ENCODE measurements at regions not wholly inside any gene's neighbourhood (a gene's known extent, or its start where the extent isn't known, plus 50 kb on each side); places are given as distances from the start of the nearest gene placed in this dataset.

DNA sequence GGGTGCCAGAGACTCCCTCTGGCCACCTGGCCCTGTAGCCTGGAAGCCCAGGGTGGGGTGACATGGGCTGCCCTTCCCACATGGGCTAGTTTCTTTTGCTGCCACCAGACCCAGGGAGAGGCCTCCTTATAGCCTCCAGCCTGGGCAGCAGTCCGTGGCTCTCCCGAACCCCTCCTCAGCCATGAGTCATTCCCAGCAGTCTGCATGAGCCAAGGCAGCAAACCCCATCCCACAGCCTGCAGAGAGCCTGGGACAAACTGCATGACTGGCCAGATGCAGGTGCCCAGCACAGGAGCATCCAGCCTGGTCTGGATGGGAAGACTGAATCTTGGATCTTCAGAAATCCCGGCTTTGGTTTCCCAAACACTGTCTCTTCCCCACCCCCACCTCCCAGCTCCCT lies 75.7 kb downstream of the MRPL14 start:
- ChIA-PET POLR2A (no interaction called here), CTCF (no interaction called here)
- BruUV-seq (replicated peaks) = no TSS peak
- Histone ChIP-seq H3K27me3 (ENCODE audit: control insufficient read depth, insufficient read depth, low read length) (no peaks in the 10 kb centered on the region), H3K4me3 (ENCODE audit: low read depth in 2 of 2, low read length in 2 of 2) (no peak overlapping the region), H3K4me1 (ENCODE audit: control insufficient read depth, insufficient read depth, low read length) (peaks cover 14% of the 10 kb centered on the region), H3K9me3 (ENCODE audit: control insufficient read depth, insufficient read depth, low read depth, low read length) (no peaks in the 10 kb centered on the region), H3K36me3 (ENCODE audit: control insufficient read depth, insufficient read depth, low read length) (no peaks in the 10 kb centered on the region), H3K27ac (ENCODE audit: low read length) (no peak overlapping the region)
- TF ChIP-seq, protein P1, sequence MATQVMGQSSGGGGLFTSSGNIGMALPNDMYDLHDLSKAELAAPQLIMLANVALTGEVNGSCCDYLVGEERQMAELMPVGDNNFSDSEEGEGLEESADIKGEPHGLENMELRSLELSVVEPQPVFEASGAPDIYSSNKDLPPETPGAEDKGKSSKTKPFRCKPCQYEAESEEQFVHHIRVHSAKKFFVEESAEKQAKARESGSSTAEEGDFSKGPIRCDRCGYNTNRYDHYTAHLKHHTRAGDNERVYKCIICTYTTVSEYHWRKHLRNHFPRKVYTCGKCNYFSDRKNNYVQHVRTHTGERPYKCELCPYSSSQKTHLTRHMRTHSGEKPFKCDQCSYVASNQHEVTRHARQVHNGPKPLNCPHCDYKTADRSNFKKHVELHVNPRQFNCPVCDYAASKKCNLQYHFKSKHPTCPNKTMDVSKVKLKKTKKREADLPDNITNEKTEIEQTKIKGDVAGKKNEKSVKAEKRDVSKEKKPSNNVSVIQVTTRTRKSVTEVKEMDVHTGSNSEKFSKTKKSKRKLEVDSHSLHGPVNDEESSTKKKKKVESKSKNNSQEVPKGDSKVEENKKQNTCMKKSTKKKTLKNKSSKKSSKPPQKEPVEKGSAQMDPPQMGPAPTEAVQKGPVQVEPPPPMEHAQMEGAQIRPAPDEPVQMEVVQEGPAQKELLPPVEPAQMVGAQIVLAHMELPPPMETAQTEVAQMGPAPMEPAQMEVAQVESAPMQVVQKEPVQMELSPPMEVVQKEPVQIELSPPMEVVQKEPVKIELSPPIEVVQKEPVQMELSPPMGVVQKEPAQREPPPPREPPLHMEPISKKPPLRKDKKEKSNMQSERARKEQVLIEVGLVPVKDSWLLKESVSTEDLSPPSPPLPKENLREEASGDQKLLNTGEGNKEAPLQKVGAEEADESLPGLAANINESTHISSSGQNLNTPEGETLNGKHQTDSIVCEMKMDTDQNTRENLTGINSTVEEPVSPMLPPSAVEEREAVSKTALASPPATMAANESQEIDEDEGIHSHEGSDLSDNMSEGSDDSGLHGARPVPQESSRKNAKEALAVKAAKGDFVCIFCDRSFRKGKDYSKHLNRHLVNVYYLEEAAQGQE (IDR thresholded peaks at IDR 0.05; ENCODE audit: insufficient read depth in 1 of 2, low read depth in 2 of 2, low read length in 1 of 2) = no peak
- TF ChIP-seq POLR2AphosphoS5 (IDR thresholded peaks at IDR 0.05; ENCODE audit: low read depth, low read length) = no peak
- no peak for TF ChIP-seq SIN3A (IDR thresholded peaks at IDR 0.05; ENCODE audit: borderline replicate concordance, insufficient read depth, low read depth, low read length)
- TF ChIP-seq TCF7L2 (IDR thresholded peaks at IDR 0.05; ENCODE audit: low read depth, low read length) = no peak
- TF ChIP-seq, protein P2, sequence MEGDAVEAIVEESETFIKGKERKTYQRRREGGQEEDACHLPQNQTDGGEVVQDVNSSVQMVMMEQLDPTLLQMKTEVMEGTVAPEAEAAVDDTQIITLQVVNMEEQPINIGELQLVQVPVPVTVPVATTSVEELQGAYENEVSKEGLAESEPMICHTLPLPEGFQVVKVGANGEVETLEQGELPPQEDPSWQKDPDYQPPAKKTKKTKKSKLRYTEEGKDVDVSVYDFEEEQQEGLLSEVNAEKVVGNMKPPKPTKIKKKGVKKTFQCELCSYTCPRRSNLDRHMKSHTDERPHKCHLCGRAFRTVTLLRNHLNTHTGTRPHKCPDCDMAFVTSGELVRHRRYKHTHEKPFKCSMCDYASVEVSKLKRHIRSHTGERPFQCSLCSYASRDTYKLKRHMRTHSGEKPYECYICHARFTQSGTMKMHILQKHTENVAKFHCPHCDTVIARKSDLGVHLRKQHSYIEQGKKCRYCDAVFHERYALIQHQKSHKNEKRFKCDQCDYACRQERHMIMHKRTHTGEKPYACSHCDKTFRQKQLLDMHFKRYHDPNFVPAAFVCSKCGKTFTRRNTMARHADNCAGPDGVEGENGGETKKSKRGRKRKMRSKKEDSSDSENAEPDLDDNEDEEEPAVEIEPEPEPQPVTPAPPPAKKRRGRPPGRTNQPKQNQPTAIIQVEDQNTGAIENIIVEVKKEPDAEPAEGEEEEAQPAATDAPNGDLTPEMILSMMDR (IDR thresholded peaks at IDR 0.05) = no peak
- intact Hi-C loops (cut with micrococcal nuclease; ENCODE audit: unreplicated experiment) (no loop called here), in situ Hi-C loops (cut with HindIII; ENCODE audit: low pct_unique_long_range_greater_than_20kb, low sequenced_read_pairs) (no loop called here)
- ATAC-seq (peak; percentile 47), DNase-seq (ENCODE audit: low read depth, low spot score) (no peak)

DNA sequence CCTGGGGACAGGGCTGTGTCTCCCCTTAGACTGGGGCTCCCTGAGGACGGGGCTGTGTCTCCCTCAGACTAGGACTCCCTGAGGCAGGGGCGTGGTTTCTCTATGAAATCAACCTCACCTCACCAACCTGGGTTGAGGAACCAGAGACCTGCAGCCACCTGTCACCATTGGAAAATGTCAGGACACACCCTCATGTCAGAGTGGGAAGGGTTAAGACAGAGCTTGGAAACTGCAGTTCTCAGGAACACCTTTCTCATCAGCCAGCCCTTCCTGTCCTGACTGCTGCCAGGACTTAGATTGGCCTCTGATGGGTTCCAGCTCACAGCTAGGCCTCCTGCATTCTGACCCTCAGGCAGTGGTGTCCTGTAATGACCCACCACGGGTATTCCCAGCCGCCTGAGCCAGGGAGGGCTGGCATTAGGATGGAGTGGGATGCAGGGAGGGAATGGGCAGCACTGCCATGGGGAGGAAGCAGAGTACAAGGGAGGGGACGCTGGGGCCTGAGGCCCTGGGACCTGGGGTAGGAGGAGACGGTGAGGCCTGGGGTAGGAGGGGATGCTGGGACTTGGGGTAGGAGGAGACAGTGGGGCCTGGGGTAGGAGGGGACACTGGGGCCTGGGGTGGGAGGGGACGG lies 76.3 kb downstream of the MRPL14 start:
- in situ Hi-C loops (cut with HindIII; ENCODE audit: low pct_unique_long_range_greater_than_20kb, low sequenced_read_pairs) (no loop called here), intact Hi-C loops (cut with micrococcal nuclease; ENCODE audit: unreplicated experiment) (no loop called here)
- POLR2A ChIA-PET = no interaction called here
- BruUV-seq (replicated peaks) = no TSS peak
- Histone ChIP-seq H3K27me3 (ENCODE audit: control insufficient read depth, insufficient read depth, low read length) (no peaks in the 10 kb centered on the region), H3K9me3 (ENCODE audit: control insufficient read depth, insufficient read depth, low read depth, low read length) (no peaks in the 10 kb centered on the region), H3K4me3 (ENCODE audit: low read depth in 2 of 2, low read length in 2 of 2) (no peak overlapping the region), H3K4me1 (ENCODE audit: control insufficient read depth, insufficient read depth, low read length) (peaks cover 14% of the 10 kb centered on the region), H3K27ac (ENCODE audit: low read length) (peak overlapping the region; percentile 45; the same call in 1 of the 2 replicates), H3K36me3 (ENCODE audit: control insufficient read depth, insufficient read depth, low read length) (no peaks in the 10 kb centered on the region)
- CTCF ChIA-PET = no interaction called here
- no peak for TF ChIP-seq POLR2AphosphoS5 (IDR thresholded peaks at IDR 0.05; ENCODE audit: low read depth, low read length)
- TF ChIP-seq, protein P1 (IDR thresholded peaks at IDR 0.05; ENCODE audit: insufficient read depth in 1 of 2, low read depth in 2 of 2, low read length in 1 of 2) = no peak
- TF ChIP-seq, protein P2 (IDR thresholded peaks at IDR 0.05) = no peak
- TF ChIP-seq SIN3A (IDR thresholded peaks at IDR 0.05; ENCODE audit: borderline replicate concordance, insufficient read depth, low read depth, low read length) = no peak
- no peak for TF ChIP-seq TCF7L2 (IDR thresholded peaks at IDR 0.05; ENCODE audit: low read depth, low read length)
- DNase-seq (ENCODE audit: low read depth, low spot score) (no peak), ATAC-seq (peak; percentile 11; the same call in 1 of the 2 replicates)

Measured in Panc1 (cell line).